Natural killer cell treated with Interleukin-12 subunit alpha and Interleukin-12 subunit beta and Interleukin-15 and Interleukin-18, amount 100 ng/mL, for 72 hours (primary cell): ENCODE measurements at regions not wholly inside any gene's neighbourhood (a gene's known extent, or its start where the extent isn't known, plus 50 kb on each side); places are given as distances from the start of the nearest gene placed in this dataset.

ENCODE experiments used
- ATAC-seq, 2 donors: fragments of 150-1000 bp; cut with Tn5 transposase in 1 of 2; sonication (Bioruptor Pico), chemical (Tn5 transposase) in 1 of 2; 2 replicates each; pipeline ENCODE4 v1.10.0; 2021
- DNase-seq: peaks from one replicate; pipeline ENCODE4 v3.0.0; 2022; ENCODE audit warnings: low spot score
- H3K27ac Mint-ChIP-seq, 2 donors: 1 replicate in 1 of 2; 2 replicates in 1 of 2; pipeline ENCODE4 v1.8.0; 2022; ENCODE audit warnings: mixed read lengths in 2 of 2, mild to moderate bottlenecking in 1 of 2, moderate library complexity in 1 of 2
- H3K27me3 Mint-ChIP-seq, 2 donors: 1 replicate in 1 of 2; 2 replicates in 1 of 2; pipeline ENCODE4 v1.8.0; 2022; ENCODE audit warnings: mixed read lengths in 2 of 2
- H3K36me3 Mint-ChIP-seq: one replicate; pipeline ENCODE4 v1.8.0; 2022; ENCODE audit warnings: mixed read lengths
- H3K4me1 Mint-ChIP-seq, 2 donors: 1 replicate in 1 of 2; 2 replicates in 1 of 2; pipeline ENCODE4 v1.8.0; 2022; ENCODE audit warnings: low read depth in 2 of 2, mixed read lengths in 2 of 2, mild to moderate bottlenecking in 1 of 2
- H3K4me3 Mint-ChIP-seq: one replicate; pipeline ENCODE4 v1.8.0; 2022; ENCODE audit warnings: mixed read lengths
- H3K9me3 Mint-ChIP-seq: 2 replicates; pipeline ENCODE4 v1.8.0; 2022; ENCODE audit warnings: mixed read lengths

DNA sequence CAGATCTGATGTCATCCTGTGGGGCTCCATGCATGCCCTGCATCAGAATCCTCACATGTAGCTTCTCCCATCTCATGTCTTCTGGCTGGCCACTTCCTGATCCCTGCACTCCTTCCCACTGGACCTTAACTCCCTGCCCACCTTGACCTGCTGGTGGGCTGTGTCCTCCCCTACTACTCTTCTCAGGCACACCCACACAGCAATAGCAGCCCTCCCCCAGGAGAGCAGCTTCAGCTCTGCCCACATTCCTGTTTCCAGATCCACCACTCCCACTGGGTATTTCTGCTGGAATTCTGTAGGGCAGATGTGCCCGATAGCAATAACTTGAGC lies 137.0 kb upstream of the HS6ST1 start:
- DNase-seq = no peak
- H3K27ac Mint-ChIP-seq = no peak overlapping the region
- no peak overlapping the region for H3K4me3 Mint-ChIP-seq
- H3K4me1 Mint-ChIP-seq = no peaks in the 10 kb centered on the region
- H3K9me3 Mint-ChIP-seq = no peaks in the 10 kb centered on the region
- H3K27me3 Mint-ChIP-seq = peaks cover 6 to 21% of the 10 kb centered on the region in 2 donors
- ATAC-seq = no peak
- no peaks in the 10 kb centered on the region for H3K36me3 Mint-ChIP-seq

- no peak for ATAC-seq
- Mint-ChIP-seq H3K36me3 (no peaks in the 10 kb centered on the region), H3K4me1 (no peaks in the 10 kb centered on the region), H3K9me3 (no peaks in the 10 kb centered on the region), H3K27ac (no peak overlapping the region), H3K27me3 (peaks cover 6 to 21% of the 10 kb centered on the region in 2 donors), H3K4me3 (no peak overlapping the region)
- peak; percentile 15 for DNase-seq
Measured at GRCh38 chr2:128456281-128456680, 137.6 kb upstream of the HS6ST1 start.

- H3K9me3 Mint-ChIP-seq = no peaks in the 10 kb centered on the region
- peak; percentile 55 for DNase-seq
- H3K4me3 Mint-ChIP-seq = no peak overlapping the region
Measured at GRCh38 chr2:128457006-128457604, 138.4 kb upstream of the HS6ST1 start.

DNA sequence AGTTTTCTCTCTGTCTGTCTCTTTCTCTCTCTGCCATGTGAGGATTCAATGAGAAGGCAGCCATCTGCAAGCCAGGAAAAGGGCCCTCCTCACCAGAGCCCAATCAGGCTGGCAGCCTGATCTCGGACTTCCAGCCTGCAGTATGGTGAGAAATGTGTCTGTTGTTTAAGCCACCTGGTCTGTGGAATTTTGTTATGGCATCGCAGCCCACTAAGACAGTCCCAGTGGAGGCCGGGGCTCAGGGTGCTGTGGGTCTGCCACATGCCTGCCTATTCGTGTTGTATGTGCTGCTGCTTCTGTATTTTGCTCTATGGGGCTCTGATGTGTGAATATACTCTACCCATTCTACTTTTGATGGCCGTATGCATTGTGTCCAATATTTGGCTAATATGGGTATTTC lies 139.0 kb upstream of the HS6ST1 start:
- H3K27ac Mint-ChIP-seq = no peak overlapping the region
- no peaks in the 10 kb centered on the region for H3K4me1 Mint-ChIP-seq
- DNase-seq (peak; percentile 23), ATAC-seq (no peak)
- no peaks in the 10 kb centered on the region for H3K36me3 Mint-ChIP-seq
- H3K4me3 Mint-ChIP-seq = no peak overlapping the region
- H3K9me3 Mint-ChIP-seq = no peaks in the 10 kb centered on the region
- peaks cover 6 to 10% of the 10 kb centered on the region in 2 donors for H3K27me3 Mint-ChIP-seq

More at GRCh38 chr2:128457006-128457604, 138.4 kb upstream of the HS6ST1 start:
- Mint-ChIP-seq H3K27me3 (peaks cover 6 to 16% of the 10 kb centered on the region in 2 donors), H3K27ac (no peak overlapping the region), H3K36me3 (no peaks in the 10 kb centered on the region), H3K4me1 (no peaks in the 10 kb centered on the region)
- peak in 1 of 2 donors; percentile 40 for ATAC-seq

GRCh38 chr2:128458505-128458904 lies 139.8 kb upstream of the HS6ST1 start:
- ATAC-seq = no peak
- peaks cover 3 to 4% of the 10 kb centered on the region in 2 donors for H3K27me3 Mint-ChIP-seq
- no peak overlapping the region for H3K27ac Mint-ChIP-seq
- H3K36me3 Mint-ChIP-seq = no peaks in the 10 kb centered on the region
- no peaks in the 10 kb centered on the region for H3K9me3 Mint-ChIP-seq
- H3K4me1 Mint-ChIP-seq = no peaks in the 10 kb centered on the region
- DNase-seq = peak; percentile 8
- no peak overlapping the region for H3K4me3 Mint-ChIP-seq

DNA sequence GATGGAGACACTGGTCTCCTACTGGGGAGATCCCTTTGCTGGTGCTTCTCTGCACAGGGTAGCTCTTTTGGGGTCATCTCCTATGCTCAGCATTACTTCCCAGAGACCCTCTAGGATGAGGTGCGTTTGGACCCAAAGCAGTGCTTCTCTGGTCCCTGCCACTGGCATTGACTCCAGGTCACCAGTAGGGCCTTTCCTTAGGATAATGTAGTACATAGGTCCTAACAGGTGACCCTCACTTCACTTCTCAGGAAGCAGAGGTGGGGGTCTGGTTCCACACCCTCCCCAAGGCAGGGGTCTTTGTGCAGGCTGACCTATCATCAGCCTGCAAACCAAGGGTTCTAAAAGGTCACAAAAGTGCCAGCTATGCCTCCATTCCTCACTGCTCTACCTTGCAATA lies 145.8 kb upstream of the HS6ST1 start:
- Mint-ChIP-seq H3K36me3 (peaks cover 8% of the 10 kb centered on the region), H3K4me3 (no peak overlapping the region), H3K4me1 (no peaks in the 10 kb centered on the region), H3K27me3 (no peaks in the 10 kb centered on the region), H3K27ac (no peak overlapping the region), H3K9me3 (peaks cover 11% of the 10 kb centered on the region)
- no peak for ATAC-seq
- DNase-seq = no peak

- Mint-ChIP-seq H3K4me3 (no peak overlapping the region), H3K27ac (no peak overlapping the region), H3K27me3 (no peaks in the 10 kb centered on the region), H3K4me1 (no peaks in the 10 kb centered on the region), H3K36me3 (peaks cover 8% of the 10 kb centered on the region), H3K9me3 (peaks cover 11% of the 10 kb centered on the region)
- DNase-seq (peak; percentile 25), ATAC-seq (peak in 1 of 2 donors; percentile 41)
Measured at GRCh38 chr2:128465246-128466170, 146.8 kb upstream of the HS6ST1 start.

DNA sequence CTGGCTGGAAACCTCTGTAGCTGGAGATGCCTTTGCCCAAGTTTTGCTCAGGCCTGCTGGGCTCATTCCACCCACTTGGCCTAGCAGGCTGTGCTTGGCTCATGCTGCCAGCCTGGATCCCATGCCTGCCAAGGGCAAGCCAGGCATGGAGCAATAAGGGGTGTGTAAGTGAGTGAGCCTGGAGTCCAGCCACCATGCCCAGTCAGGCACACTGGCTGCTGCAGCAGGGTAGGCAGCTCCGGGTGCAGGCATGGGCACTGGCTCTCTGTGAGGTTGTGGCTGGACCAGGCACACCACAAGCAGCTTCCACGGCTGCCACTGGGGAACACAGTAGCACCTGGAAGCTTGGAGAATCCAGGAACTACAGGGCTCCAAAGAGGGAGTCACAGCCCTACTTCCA lies 147.7 kb upstream of the HS6ST1 start:
- H3K4me1 Mint-ChIP-seq = no peaks in the 10 kb centered on the region
- DNase-seq (peak; percentile 32), ATAC-seq (peak in 1 of 2 donors; percentile 29)
- no peak overlapping the region for H3K4me3 Mint-ChIP-seq
- peaks cover 11% of the 10 kb centered on the region for H3K9me3 Mint-ChIP-seq
- peaks cover 8% of the 10 kb centered on the region for H3K36me3 Mint-ChIP-seq
- H3K27me3 Mint-ChIP-seq = no peaks in the 10 kb centered on the region
- no peak overlapping the region for H3K27ac Mint-ChIP-seq

DNA sequence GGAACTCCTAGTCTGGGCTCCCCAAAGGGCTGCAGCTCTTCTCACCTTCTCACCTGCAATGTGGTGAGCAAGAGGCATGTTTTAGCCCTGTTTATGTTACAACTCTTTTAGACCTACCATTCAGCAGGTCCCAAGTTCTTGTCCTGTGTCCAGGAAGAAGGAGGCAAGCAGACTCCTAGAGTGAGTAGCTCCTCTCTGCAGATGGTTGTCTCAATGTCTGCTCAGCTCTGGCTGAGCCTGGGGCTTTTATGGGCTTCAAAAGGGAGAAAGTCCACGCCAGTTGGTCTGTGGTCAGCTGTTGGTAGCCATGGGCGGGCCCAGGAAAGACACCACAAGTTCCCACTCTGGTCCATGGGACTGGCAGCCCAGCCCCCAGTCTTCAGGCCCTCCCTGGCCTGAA lies 148.1 kb upstream of the HS6ST1 start:
- Mint-ChIP-seq H3K4me3 (no peak overlapping the region), H3K27me3 (no peaks in the 10 kb centered on the region), H3K36me3 (peaks cover 8% of the 10 kb centered on the region), H3K27ac (no peak overlapping the region), H3K9me3 (peaks cover 11% of the 10 kb centered on the region), H3K4me1 (no peaks in the 10 kb centered on the region)
- ATAC-seq (peak in 1 of 2 donors; percentile 11), DNase-seq (no peak)

DNA sequence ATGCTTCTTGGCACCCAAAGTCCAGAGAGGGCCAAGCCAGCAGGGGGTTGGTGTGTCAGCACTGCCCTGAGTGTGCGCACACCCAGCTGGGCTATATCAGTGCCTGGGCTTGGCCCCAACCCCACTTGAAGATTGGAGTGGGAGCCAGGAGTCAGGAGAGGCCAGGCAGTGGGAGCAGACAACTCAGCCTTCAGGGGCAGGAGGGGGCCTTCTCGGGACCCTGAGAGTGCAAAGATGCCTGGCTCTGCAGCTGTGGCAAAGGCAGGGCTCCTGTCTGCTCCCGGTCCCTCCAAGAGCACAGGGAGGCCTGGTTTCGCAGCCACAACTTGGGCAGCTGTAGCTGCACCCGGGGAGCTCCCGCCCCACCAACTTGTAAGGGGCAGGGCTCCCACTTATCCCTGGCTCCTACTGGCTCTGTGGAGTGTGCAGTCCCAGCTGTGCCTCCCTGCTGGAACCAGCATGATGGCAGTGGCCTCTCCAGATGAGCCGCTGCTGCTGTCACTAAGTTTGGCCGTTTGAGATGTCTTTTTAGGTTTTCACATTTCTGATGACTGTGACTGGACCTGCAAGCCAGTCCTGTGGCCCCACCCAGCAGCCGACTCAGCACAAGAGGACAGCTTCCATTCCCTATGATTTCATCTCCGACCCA lies 148.8 kb upstream of the HS6ST1 start:
- Mint-ChIP-seq H3K27ac (no peak overlapping the region), H3K36me3 (peaks cover 8% of the 10 kb centered on the region), H3K4me3 (no peak overlapping the region), H3K9me3 (peaks cover 11% of the 10 kb centered on the region), H3K27me3 (no peaks in the 10 kb centered on the region), H3K4me1 (no peaks in the 10 kb centered on the region)
- no peak for ATAC-seq
- DNase-seq = peak; percentile 46

DNA sequence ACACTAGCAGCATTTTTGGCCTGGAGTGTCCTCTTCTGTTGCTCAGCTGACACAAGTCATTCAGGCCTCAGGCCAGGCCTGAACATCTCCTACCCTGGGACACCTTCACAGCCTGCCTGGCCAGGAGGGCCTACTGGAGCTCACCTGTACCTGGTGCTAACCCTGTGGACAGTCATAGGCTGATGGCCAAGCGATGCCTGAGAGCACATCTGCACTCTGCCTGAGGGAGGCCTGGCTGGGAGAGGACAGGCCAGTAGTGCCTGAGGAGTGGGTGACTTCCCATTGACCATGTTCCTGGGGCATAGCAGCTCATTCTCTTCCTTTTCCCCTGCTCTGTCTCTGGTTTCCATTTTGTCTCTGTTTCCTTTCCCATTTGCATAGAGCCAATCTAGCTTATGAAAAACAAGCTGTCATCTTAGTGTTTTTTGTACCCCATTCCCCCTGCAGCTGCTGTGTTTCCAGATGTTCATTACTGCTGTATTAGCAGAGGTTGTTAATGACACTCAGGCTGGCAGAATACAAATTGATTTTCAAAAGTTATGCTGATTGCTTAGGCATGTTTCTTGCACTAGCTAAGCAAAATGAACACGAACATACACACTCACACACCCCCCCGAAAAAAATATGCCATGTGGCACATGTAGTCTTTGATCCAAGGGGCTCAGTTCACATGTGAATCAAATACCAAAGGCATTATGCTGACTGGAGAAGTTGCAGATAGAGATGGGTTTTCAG lies 149.7 kb upstream of the HS6ST1 start:
- Mint-ChIP-seq H3K4me1 (peaks cover 3 to 4% of the 10 kb centered on the region in 2 donors), H3K9me3 (peaks cover 11% of the 10 kb centered on the region), H3K27ac (no peak overlapping the region), H3K27me3 (peaks cover 0 to 2% of the 10 kb centered on the region in 2 donors), H3K4me3 (no peak overlapping the region), H3K36me3 (peaks cover 8% of the 10 kb centered on the region)
- peak; percentile 32 for DNase-seq
- no peak for ATAC-seq

DNA sequence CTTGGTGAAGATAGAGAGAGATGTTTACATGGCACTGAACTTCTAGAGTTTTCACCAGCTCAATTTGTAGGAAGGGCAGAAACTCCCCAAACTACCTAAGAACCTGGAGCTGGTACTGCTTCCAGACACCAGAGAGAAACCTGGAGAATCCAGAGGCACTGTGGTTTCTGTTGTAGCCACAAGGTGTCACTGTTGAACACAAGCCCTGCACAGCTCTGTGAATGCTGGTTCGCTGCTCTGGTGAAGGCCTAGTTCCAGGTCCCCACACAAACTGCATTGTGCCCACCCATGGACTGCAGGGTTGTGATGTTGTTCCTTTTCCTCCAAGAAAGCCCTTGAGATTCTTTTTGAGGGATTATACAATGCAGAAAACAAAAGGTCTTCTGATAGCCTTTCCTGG lies 150.5 kb upstream of the HS6ST1 start:
- ATAC-seq = no peak
- Mint-ChIP-seq H3K9me3 (peaks cover 11% of the 10 kb centered on the region), H3K4me3 (no peak overlapping the region), H3K27me3 (peaks cover 0 to 2% of the 10 kb centered on the region in 2 donors), H3K27ac (no peak overlapping the region), H3K36me3 (peaks cover 8% of the 10 kb centered on the region), H3K4me1 (peaks cover 6 to 7% of the 10 kb centered on the region in 2 donors)
- DNase-seq = peak; percentile 42

GRCh38 chr2:128469875-128470274 lies 151.2 kb upstream of the HS6ST1 start:
- peaks cover 0 to 2% of the 10 kb centered on the region in 2 donors for H3K27me3 Mint-ChIP-seq
- DNase-seq (peak; percentile 45), ATAC-seq (no peak)
- H3K4me3 Mint-ChIP-seq = no peak overlapping the region
- no peak overlapping the region for H3K27ac Mint-ChIP-seq
- H3K9me3 Mint-ChIP-seq = peaks cover 11% of the 10 kb centered on the region
- H3K4me1 Mint-ChIP-seq = peaks cover 11 to 12% of the 10 kb centered on the region in 2 donors
- H3K36me3 Mint-ChIP-seq = peaks cover 8% of the 10 kb centered on the region
